ENCODE measurements at regions not wholly inside any gene's neighbourhood (a gene's known extent, or its start where the extent isn't known, plus 50 kb on each side); places are given as distances from the start of the nearest gene placed in this dataset.

DNA sequence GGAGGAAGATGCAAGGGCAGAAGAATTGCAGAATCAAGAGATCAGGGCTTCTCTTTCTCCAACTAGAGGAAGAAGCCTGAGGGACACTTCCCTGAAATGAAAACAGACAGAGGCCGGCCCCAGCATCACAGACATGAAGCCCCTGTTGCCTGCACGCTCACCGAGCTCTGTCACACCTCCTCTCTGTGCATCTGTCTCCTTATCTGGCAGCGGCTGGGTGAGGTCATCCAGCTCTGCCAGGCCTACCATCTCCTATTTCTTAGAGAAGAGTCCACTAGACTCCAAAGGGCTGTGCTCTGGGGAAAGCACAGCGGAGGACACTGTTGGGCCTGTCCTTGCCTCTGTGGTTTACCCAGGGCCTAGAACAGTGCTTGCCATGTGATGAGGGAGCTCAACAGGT, 71.9 kb upstream of the MLN start:
- Histone ChIP-seq H3K4me2 (ENCODE audit: low read length) (no peak overlapping the region), H3K4me3 (replicated peaks in 1 of 2; ENCODE audit: low read depth in 1 of 2, low read length in 2 of 2) (no peak overlapping the region), H3K9me2 (ENCODE audit: insufficient read depth) (no peaks in the 10 kb centered on the region), H2AFZ (ENCODE audit: low read depth, low read length, poor library complexity, severe bottlenecking) (no peak overlapping the region), H3K9me3 (ENCODE audit: control insufficient read depth in 1 of 2, insufficient read depth in 1 of 2, low read depth in 1 of 2, low read length in 2 of 2) (no peaks in the 10 kb centered on the region), H4K20me1 (ENCODE audit: insufficient read depth) (no peaks in the 10 kb centered on the region), H3K27ac (ENCODE audit: low read depth, low read length) (no peak overlapping the region), H3K4me1 (ENCODE audit: control insufficient read depth in 1 of 2, insufficient read depth in 2 of 2, low read length in 2 of 2) (no peaks in the 10 kb centered on the region), H3K79me2 (ENCODE audit: insufficient read depth, low read length) (no peaks in the 10 kb centered on the region), H3K27me3 (ENCODE audit: insufficient read depth, low read length) (no peaks in the 10 kb centered on the region; the same call in 1 of the 2 replicates), H3K36me3 (ENCODE audit: control insufficient read depth in 1 of 2, insufficient read depth in 2 of 2, low read length in 2 of 2) (no peaks in the 10 kb centered on the region), H3K9ac (ENCODE audit: low read length) (no peak overlapping the region)
- DNase-seq (ENCODE audit: low read depth, low spot score) (no peak), ATAC-seq (no peak)
- no TSS peak for BruUV-seq (replicated peaks)
- intact Hi-C loops (cut with micrococcal nuclease): no loop called here
- ChIA-PET RAD21 (ENCODE audit: low non-redundant PET in 1 of 2, low total read pairs in 2 of 2, uncharacterized antibody in 2 of 2, unreplicated experiment in 2 of 2) (no interaction called here), POLR2A (no interaction called here), CTCF (no interaction called here)
- TF ChIP-seq ZFX (IDR thresholded peaks at IDR 0.05): no peak
- TF ChIP-seq ZNF274 (IDR thresholded peaks at IDR 0.05; ENCODE audit: low read depth, low read length): no peak
- no peak for TF ChIP-seq SIN3A (IDR thresholded peaks at IDR 0.05; ENCODE audit: low read depth)
- TF ChIP-seq, protein P1, sequence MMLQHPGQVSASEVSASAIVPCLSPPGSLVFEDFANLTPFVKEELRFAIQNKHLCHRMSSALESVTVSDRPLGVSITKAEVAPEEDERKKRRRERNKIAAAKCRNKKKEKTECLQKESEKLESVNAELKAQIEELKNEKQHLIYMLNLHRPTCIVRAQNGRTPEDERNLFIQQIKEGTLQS (IDR thresholded peaks at IDR 0.05): no peak
- no peak for TF ChIP-seq POLR2A (IDR thresholded peaks at IDR 0.05; ENCODE audit: borderline replicate concordance, extremely low read depth, insufficient read depth, insufficient read length)
- TF ChIP-seq, protein P2, sequence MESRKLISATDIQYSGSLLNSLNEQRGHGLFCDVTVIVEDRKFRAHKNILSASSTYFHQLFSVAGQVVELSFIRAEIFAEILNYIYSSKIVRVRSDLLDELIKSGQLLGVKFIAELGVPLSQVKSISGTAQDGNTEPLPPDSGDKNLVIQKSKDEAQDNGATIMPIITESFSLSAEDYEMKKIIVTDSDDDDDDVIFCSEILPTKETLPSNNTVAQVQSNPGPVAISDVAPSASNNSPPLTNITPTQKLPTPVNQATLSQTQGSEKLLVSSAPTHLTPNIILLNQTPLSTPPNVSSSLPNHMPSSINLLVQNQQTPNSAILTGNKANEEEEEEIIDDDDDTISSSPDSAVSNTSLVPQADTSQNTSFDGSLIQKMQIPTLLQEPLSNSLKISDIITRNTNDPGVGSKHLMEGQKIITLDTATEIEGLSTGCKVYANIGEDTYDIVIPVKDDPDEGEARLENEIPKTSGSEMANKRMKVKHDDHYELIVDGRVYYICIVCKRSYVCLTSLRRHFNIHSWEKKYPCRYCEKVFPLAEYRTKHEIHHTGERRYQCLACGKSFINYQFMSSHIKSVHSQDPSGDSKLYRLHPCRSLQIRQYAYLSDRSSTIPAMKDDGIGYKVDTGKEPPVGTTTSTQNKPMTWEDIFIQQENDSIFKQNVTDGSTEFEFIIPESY (IDR thresholded peaks at IDR 0.05; ENCODE audit: extremely low read depth, insufficient replicate concordance, low read length): no peak
- TF ChIP-seq FOSL1 (IDR thresholded peaks at IDR 0.05; ENCODE audit: low read depth): no peak
- no peak for TF ChIP-seq YY1 (IDR thresholded peaks at IDR 0.05; ENCODE audit: extremely low read depth, insufficient replicate concordance, low read depth, low read length)
- TF ChIP-seq EZH2phosphoT487 (IDR thresholded peaks at IDR 0.05; ENCODE audit: borderline replicate concordance): no peak
- no peak for TF ChIP-seq CEBPB (IDR thresholded peaks at IDR 0.05; ENCODE audit: low read depth)
- TF ChIP-seq EGR1 (IDR thresholded peaks at IDR 0.05; ENCODE audit: low read depth): no peak
- no peak for TF ChIP-seq ELF1 (IDR thresholded peaks at IDR 0.05; ENCODE audit: borderline replicate concordance, low read depth)
- no peak for TF ChIP-seq CBX3 (IDR thresholded peaks at IDR 0.05; ENCODE audit: low read depth)
- no peak for TF ChIP-seq TCF7L2 (IDR thresholded peaks at IDR 0.05; ENCODE audit: borderline replicate concordance, extremely low read depth, insufficient read depth, insufficient read length)
- TF ChIP-seq RAD21 (IDR thresholded peaks at IDR 0.05; ENCODE audit: low read depth): no peak

Measured in HCT116 (cell line).